ENCODE measurements at regions not wholly inside any gene's neighbourhood (a gene's known extent, or its start where the extent isn't known, plus 50 kb on each side); places are given as distances from the start of the nearest gene placed in this dataset.
A peak's percentile ranks its signal among the peaks of the same experiment; 100 is the strongest.

- no peak for TF ChIP-seq CTCF (IDR thresholded peaks at IDR 0.05; ENCODE audit: low read depth, low read length)
- DNase-seq (ENCODE audit: low read depth, low spot score), result no peak
- no peak overlapping the region for H3K4me3 ChIP-seq (ENCODE audit: low read depth, low read length)
- in situ Hi-C loops (cut with HindIII; ENCODE audit: low sequenced_read_pairs), result no loop called here
These were observed 178.1 kb downstream of the ETNK1 start for GRCh38 chr12:22802883-22803630.

GRCh38 chr12:22803725-22804124 lies 178.8 kb downstream of the ETNK1 start:
- TF ChIP-seq CTCF (IDR thresholded peaks at IDR 0.05; ENCODE audit: low read depth, low read length), result no peak
- H3K4me3 ChIP-seq (ENCODE audit: low read depth, low read length), result no peak overlapping the region
- DNase-seq (ENCODE audit: low read depth, low spot score), result no peak
- in situ Hi-C loops (cut with HindIII; ENCODE audit: low sequenced_read_pairs), result no loop called here

- in situ Hi-C loops (cut with HindIII; ENCODE audit: low sequenced_read_pairs), result no loop called here
- no peak for DNase-seq (ENCODE audit: low read depth, low spot score)
- no peak for TF ChIP-seq CTCF (IDR thresholded peaks at IDR 0.05; ENCODE audit: low read depth, low read length)
- no peak overlapping the region for H3K4me3 ChIP-seq (ENCODE audit: low read depth, low read length)
These were observed 183.9 kb downstream of the ETNK1 start for GRCh38 chr12:22808860-22809259.

GRCh38 chr12:22810036-22810435 lies 185.1 kb downstream of the ETNK1 start:
- in situ Hi-C loops (cut with HindIII; ENCODE audit: low sequenced_read_pairs), result no loop called here
- no peak for DNase-seq (ENCODE audit: low read depth, low spot score)
- no peak for TF ChIP-seq CTCF (IDR thresholded peaks at IDR 0.05; ENCODE audit: low read depth, low read length)
- no peak overlapping the region for H3K4me3 ChIP-seq (ENCODE audit: low read depth, low read length)

- H3K4me3 ChIP-seq (ENCODE audit: low read depth, low read length), result no peak overlapping the region
- no peak for DNase-seq (ENCODE audit: low read depth, low spot score)
- TF ChIP-seq CTCF (IDR thresholded peaks at IDR 0.05; ENCODE audit: low read depth, low read length), result no peak
- in situ Hi-C loops (cut with HindIII; ENCODE audit: low sequenced_read_pairs), result no loop called here
These were observed 187.6 kb downstream of the ETNK1 start for GRCh38 chr12:22812531-22812930.

GRCh38 chr12:22821985-22822384 lies 197.0 kb downstream of the ETNK1 start:
- in situ Hi-C loops (cut with HindIII; ENCODE audit: low sequenced_read_pairs), result no loop called here
- H3K4me3 ChIP-seq (ENCODE audit: low read depth, low read length), result no peak overlapping the region
- DNase-seq (ENCODE audit: low read depth, low spot score), result peak; percentile 35
- TF ChIP-seq CTCF (IDR thresholded peaks at IDR 0.05; ENCODE audit: low read depth, low read length), result no peak
